ENCODE measurements at regions not wholly inside any gene's neighbourhood (a gene's known extent, or its start where the extent isn't known, plus 50 kb on each side); places are given as distances from the start of the nearest gene placed in this dataset.

GRCh38 chr1:218802799-218803198 lies 370.9 kb upstream of the LYPLAL1 start:
- H3K4me3 ChIP-seq: no peak overlapping the region
- ATAC-seq (ENCODE audit: low FRiP score in 2 of 2): no peak
- H3K27ac ChIP-seq: no peak overlapping the region
- H3K27me3 ChIP-seq: no peaks in the 10 kb centered on the region
- DNase-seq: no peak
- WGBS, 2 donors: 83 to 89% methylated on average over 3 of the region's 3 CpGs
- H3K36me3 ChIP-seq: no peaks in the 10 kb centered on the region
- H3K4me1 ChIP-seq: no peaks in the 10 kb centered on the region
- TF ChIP-seq, protein P1, sequence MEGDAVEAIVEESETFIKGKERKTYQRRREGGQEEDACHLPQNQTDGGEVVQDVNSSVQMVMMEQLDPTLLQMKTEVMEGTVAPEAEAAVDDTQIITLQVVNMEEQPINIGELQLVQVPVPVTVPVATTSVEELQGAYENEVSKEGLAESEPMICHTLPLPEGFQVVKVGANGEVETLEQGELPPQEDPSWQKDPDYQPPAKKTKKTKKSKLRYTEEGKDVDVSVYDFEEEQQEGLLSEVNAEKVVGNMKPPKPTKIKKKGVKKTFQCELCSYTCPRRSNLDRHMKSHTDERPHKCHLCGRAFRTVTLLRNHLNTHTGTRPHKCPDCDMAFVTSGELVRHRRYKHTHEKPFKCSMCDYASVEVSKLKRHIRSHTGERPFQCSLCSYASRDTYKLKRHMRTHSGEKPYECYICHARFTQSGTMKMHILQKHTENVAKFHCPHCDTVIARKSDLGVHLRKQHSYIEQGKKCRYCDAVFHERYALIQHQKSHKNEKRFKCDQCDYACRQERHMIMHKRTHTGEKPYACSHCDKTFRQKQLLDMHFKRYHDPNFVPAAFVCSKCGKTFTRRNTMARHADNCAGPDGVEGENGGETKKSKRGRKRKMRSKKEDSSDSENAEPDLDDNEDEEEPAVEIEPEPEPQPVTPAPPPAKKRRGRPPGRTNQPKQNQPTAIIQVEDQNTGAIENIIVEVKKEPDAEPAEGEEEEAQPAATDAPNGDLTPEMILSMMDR (IDR thresholded peaks at IDR 0.05): no peak
- no peak for TF ChIP-seq POLR2A (IDR thresholded peaks at IDR 0.05)
- no peak for TF ChIP-seq POLR2AphosphoS5 (IDR thresholded peaks at IDR 0.05)
- TF ChIP-seq EP300 (IDR thresholded peaks at IDR 0.05): no peak
- no peaks in the 10 kb centered on the region for H3K9me3 ChIP-seq

DNA sequence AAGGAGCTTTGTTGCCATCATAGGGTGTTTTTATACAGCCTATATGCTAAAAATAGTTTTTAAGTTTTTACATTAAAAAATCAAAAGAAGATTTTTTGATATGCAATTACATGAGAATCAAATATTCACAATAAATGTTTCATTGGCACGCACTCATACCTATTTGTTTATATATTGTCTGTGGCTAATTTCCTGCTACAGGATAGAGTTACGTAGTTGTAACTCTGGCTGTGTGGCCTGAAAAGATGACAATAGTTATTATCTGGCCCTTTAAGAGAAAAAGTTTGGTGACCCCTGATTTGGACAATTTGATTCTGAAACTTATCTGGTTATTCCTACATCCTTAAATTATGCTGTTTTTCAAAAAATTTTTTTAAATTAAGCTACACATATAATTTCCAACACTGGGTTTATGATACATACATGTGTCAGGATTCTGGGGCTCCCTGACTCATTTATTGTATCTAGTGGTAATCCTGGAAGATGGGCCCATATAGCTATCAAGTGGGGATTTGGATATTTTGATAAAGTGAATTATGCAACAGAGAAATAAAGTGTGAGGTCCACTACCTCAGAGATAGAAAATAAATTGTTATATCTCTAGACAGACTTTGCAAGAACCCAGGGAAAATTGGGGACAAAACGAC lies 370.2 kb upstream of the LYPLAL1 start:
- WGBS, 2 donors: 75 to 76% methylated on average over 3 of the region's 3 CpGs
- no peaks in the 10 kb centered on the region for H3K4me1 ChIP-seq
- no peaks in the 10 kb centered on the region for H3K36me3 ChIP-seq
- TF ChIP-seq, protein P1 (IDR thresholded peaks at IDR 0.05): no peak
- no peak for TF ChIP-seq POLR2A (IDR thresholded peaks at IDR 0.05)
- no peak for TF ChIP-seq EP300 (IDR thresholded peaks at IDR 0.05)
- TF ChIP-seq POLR2AphosphoS5 (IDR thresholded peaks at IDR 0.05): no peak
- no peak overlapping the region for H3K4me3 ChIP-seq
- ATAC-seq (ENCODE audit: low FRiP score in 2 of 2) (no peak), DNase-seq (no peak)
- no peak overlapping the region for H3K27ac ChIP-seq
- no peaks in the 10 kb centered on the region for H3K27me3 ChIP-seq
- no peaks in the 10 kb centered on the region for H3K9me3 ChIP-seq

- no peak overlapping the region for H3K27ac ChIP-seq
- H3K4me3 ChIP-seq: no peak overlapping the region
- no peaks in the 10 kb centered on the region for H3K9me3 ChIP-seq
- no peaks in the 10 kb centered on the region for H3K36me3 ChIP-seq
- TF ChIP-seq EP300 (IDR thresholded peaks at IDR 0.05) (no peak), POLR2A (IDR thresholded peaks at IDR 0.05) (no peak), POLR2AphosphoS5 (IDR thresholded peaks at IDR 0.05) (no peak)
- TF ChIP-seq, protein P1 (IDR thresholded peaks at IDR 0.05): no peak
- no peak for ATAC-seq (ENCODE audit: low FRiP score in 2 of 2)
- H3K27me3 ChIP-seq: no peaks in the 10 kb centered on the region
- DNase-seq: no peak
- H3K4me1 ChIP-seq: no peaks in the 10 kb centered on the region
Measured at GRCh38 chr1:218804014-218804785, 369.5 kb upstream of the LYPLAL1 start.

- TF ChIP-seq POLR2AphosphoS5 (IDR thresholded peaks at IDR 0.05) (no peak), POLR2A (IDR thresholded peaks at IDR 0.05) (no peak)
- TF ChIP-seq, protein P1 (IDR thresholded peaks at IDR 0.05): no peak
- WGBS, 2 donors: 84 to 85% methylated on average over 3 of the region's 3 CpGs
- Histone ChIP-seq H3K9me3 (no peaks in the 10 kb centered on the region), H3K27me3 (no peaks in the 10 kb centered on the region), H3K36me3 (no peaks in the 10 kb centered on the region), H3K4me3 (no peak overlapping the region), H3K27ac (no peak overlapping the region), H3K4me1 (no peaks in the 10 kb centered on the region)
- ATAC-seq (ENCODE audit: low FRiP score in 2 of 2) (no peak), DNase-seq (no peak)
Measured at GRCh38 chr1:218809061-218809460, 364.6 kb upstream of the LYPLAL1 start.

All from upper lobe of left lung (tissue), 6 donors.